HepG2 (cell line): ENCODE measurements at regions not wholly inside any gene's neighbourhood (a gene's known extent, or its start where the extent isn't known, plus 50 kb on each side); places are given as distances from the start of the nearest gene placed in this dataset.

Experiments
- HNF4A ChIP-seq: sonication (generic); formaldehyde crosslinking; IDR thresholded peaks from 2 replicates; pipeline ENCODE4 v1.4.0; 2020; ENCODE audit warnings: missing genetic modification reagents
- RERE ChIP-seq: IDR thresholded peaks from 2 replicates; pipeline ENCODE4 v1.6.1; 2016; ENCODE audit warnings: low read depth, missing genetic modification reagents, missing compliant biosample characterization
- SIN3B ChIP-seq: fragments of 150-350 bp; IDR thresholded peaks from 2 replicates; pipeline ENCODE4 v1.6.1; 2014; ENCODE audit warnings: low read length
- SMYD3 ChIP-seq: sonication (generic); formaldehyde crosslinking; IDR thresholded peaks from 2 replicates; pipeline ENCODE4 v1.8.1; 2023; ENCODE audit warnings: mild to moderate bottlenecking, missing genetic modification reagents
- TCF12 ChIP-seq, 2 experiments: fragments of 450-650 bp in 1 of 2; sonication (generic) in 1 of 2; formaldehyde crosslinking in 1 of 2; IDR thresholded peaks; 2 replicates each; pipeline versions ENCODE4 v1.6.1 to v1.8.0; 2017 to 2022; ENCODE audit warnings: antibody characterized with exemption in 1 of 2, mild to moderate bottlenecking in 1 of 2, missing genetic modification reagents in 1 of 2, moderate library complexity in 1 of 2
- ZGPAT ChIP-seq: IDR thresholded peaks from 2 replicates; pipeline ENCODE4 v1.6.1; 2016; ENCODE audit warnings: mild to moderate bottlenecking
- ZMYM2 ChIP-seq: sonication (generic); formaldehyde crosslinking; IDR thresholded peaks from 2 replicates; pipeline ENCODE4 v1.8.0; 2022; ENCODE audit warnings: mild to moderate bottlenecking, missing genetic modification reagents
- ZNF121 ChIP-seq: sonication (generic); formaldehyde crosslinking; IDR thresholded peaks from 2 replicates; pipeline ENCODE4 v1.5.0; 2020; ENCODE audit warnings: mild to moderate bottlenecking, missing genetic modification reagents
- ZNF709 ChIP-seq: sonication (generic); formaldehyde crosslinking; IDR thresholded peaks from 2 replicates; pipeline ENCODE4 v1.5.0; 2020; ENCODE audit warnings: mild to moderate bottlenecking, missing genetic modification reagents

- TF ChIP-seq SIN3B (no peak), ZNF709 (CRISPR knock-in tag) (no peak), HNF4A (CRISPR knock-in tag) (peak; percentile 86), ZMYM2 (0 out of 2 replicates have a peak, but pooled peaks have one; percentile 39), TCF12 (IDR thresholded peaks at IDR 0.05) (no peak), TCF12 (CRISPR knock-in tag; IDR thresholded peaks at IDR 0.05) (no peak), ZNF121 (CRISPR knock-in tag) (no peak), SMYD3 (no peak), RERE (CRISPR knock-in tag) (peak; percentile 67; the same call in 1 of the 2 replicates), ZGPAT (peak; percentile 48; the same call in 1 of the 2 replicates)
These were observed 97.0 kb downstream of the BAMBI start (continued) for GRCh38 chr10:28774051-28774995.
